NCI-H1417 treated with DMSO at 0.1 percent for 48 hours (cell line): ENCODE measurements at regions not wholly inside any gene's neighbourhood (a gene's known extent, or its start where the extent isn't known, plus 50 kb on each side); places are given as distances from the start of the nearest gene placed in this dataset.
"Not testable (repeated sequence)": the region's sequence is repeated elsewhere in the genome, so short reads cannot be mapped to it uniquely, and the experiment has no call there.

ENCODE experiments used
- DNase-seq: peaks from one replicate; lab custom pipeline; 2025; lab: John Stamatoyannopoulos, UW

GRCh38 chr3:165915104-165915503 is 77.9 kb upstream of the BCHE start:
- DNase-seq: not testable (repeated sequence)

DNA sequence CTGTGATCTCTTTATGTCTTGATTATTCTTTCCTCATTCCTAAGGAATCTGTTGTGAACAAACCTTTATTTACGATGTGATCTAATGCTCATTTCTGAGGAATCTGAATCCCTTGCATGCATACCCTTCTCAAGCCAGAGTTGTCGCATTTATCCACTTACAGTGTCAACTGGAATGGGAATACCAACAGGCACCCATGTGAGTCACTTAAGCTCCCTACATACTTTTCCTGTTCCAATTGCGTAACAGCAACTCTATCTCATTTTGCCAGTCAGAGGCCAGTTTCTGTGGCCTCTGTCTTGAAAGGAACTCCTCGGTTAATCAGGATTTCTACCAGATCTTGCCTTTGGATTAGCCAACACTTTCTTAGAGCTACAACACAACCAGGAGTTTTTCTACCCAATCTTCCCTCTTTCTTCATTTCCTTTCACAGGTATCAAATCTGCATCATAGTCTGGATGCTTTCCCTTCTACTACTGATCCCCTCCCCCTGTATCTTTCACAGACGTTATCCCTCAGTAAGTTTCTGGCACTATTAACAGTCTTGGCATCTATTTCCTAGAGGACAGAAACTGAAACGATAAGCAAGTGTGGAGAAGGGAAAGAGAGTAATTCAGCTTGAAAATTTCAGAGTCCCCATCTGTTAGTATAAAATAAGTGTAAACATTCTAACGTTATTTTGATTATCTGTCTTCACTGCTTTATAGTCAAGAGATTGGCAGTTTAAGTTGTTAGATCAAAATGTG is 66.8 kb upstream of the BCHE start:
- DNase-seq: no peak

- no peak for DNase-seq
Measured at GRCh38 chr3:165899066-165899465, 61.8 kb upstream of the BCHE start.

DNA sequence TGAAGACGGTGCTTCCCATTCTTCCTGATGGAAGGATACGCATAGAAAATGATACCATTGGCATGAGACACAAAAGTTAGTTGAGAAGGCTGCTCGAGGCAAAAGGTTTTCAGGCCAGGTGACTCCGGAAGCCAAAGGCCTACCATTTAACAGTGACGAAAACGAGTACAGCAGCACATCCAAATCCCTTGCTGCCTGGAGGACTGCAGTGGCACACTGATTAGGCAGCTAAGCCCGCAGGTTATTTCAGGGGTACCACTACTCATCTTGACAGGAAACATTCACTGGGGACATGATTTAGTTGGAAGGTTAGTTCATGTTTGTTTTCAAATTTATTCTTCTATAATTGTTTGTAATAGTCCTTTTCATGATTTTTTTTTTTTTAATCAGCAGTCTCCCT is 59.9 kb upstream of the BCHE start:
- no peak for DNase-seq

DNA sequence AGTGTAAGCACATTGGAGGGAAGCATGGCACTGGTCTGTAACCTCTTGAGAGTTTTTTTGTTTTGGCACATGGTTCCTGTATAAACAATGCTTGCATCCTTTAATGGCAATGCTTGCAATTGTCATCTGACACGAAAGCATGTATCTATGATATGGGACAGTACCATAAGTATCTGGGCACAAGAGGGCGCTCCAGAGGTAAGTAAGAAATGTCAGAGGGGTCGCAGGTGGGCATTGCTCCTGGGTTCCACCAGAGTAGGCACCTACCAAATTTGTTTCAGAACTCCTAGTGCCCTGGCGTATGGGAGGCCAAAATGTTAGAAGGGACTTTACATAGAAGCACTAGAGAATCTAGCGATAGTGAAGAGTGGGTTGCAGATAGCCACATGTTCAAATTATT is 58.7 kb upstream of the BCHE start:
- no peak for DNase-seq

DNA sequence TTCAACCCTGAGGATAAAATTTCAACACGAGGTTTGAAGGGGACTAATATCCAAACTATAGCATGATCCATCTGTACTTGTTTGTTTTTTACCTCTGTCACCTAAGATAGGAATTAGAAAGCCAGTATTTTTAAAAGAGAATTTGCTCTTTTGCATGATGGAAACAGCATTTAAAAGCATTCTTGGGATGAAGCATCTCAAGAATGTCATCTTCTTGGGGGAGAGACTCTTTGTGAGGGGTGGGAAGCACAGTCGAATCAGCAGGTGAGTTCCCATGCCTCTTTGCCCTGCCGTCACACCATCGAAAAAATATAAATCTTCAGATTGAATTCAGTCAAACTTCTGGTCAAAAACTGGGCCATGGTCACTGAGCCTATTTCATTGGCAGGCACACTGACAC is 55.3 kb upstream of the BCHE start:
- no peak for DNase-seq
